ENCODE measurements at regions not wholly inside any gene's neighbourhood (a gene's known extent, or its start where the extent isn't known, plus 50 kb on each side); places are given as distances from the start of the nearest gene placed in this dataset.

DNA sequence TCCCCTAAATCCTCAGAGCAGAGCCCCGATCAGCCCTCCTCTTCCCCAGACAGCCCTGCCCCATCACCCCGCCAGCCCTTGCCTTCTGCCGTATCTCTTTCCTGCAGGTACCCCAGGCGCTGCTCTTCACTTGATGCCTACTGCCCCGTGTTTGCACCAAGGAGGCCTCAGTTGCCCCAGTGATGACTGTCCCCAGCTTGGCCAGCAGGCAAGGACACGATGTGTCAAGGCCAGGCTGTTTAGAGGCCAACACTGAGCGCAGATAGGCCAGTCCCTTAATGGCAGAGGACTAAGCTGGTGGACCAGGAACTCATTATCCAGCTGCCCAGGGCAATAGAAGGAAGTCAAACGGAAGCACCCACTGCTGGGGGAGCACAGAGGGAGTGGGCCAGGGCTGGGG is 68.4 kb downstream of the CAMK2N1 start:
- no peak overlapping the region for H3K4me3 ChIP-seq (replicated peaks in 1 of 3; ENCODE audit: insufficient read depth in 1 of 3, low read depth in 2 of 3, low read length in 3 of 3)
- ATAC-seq: no peak
- intact Hi-C loops (cut with micrococcal nuclease; ENCODE audit: unreplicated experiment) (no loop called here), in situ Hi-C loops (cut with HindIII; ENCODE audit: extremely low pct_ligation_motif_present, low pct_unique_long_range_greater_than_20kb) (no loop called here)
- no peak for DNase-seq (ENCODE audit: low spot score)
- no peak for FAIRE-seq
- H3K9me3 ChIP-seq (ENCODE audit: low read length): peaks cover under 1% of the 10 kb centered on the region; the same call in 1 of the 2 replicates
- no peaks in the 10 kb centered on the region for H3K79me2 ChIP-seq (ENCODE audit: insufficient read depth, low read length)
- BruUV-seq (replicated peaks): no TSS peak
- 25% methylated on average over 8 of the region's 8 CpGs for WGBS (ENCODE audit: low lambda C conversion rate)
- H3K27me3 ChIP-seq (ENCODE audit: control insufficient read depth in 1 of 2, insufficient read depth in 2 of 2, low read length in 2 of 2): peaks cover 0 to 18% of the 10 kb centered on the region in 2 experiments; a peak in 1 of 5 replicates
- H2AFZ ChIP-seq (ENCODE audit: low read length): no peak overlapping the region
- TF ChIP-seq FOXC1 (CRISPR knock-in tag; IDR thresholded peaks at IDR 0.05; ENCODE audit: borderline replicate concordance) (no peak), SALL2 (CRISPR knock-in tag; IDR thresholded peaks at IDR 0.05) (no peak), SMARCC2 (IDR thresholded peaks at IDR 0.05) (no peak), PHB2 (IDR thresholded peaks at IDR 0.05; ENCODE audit: partially characterized antibody) (no peak), ZNF30 (CRISPR knock-in tag; IDR thresholded peaks at IDR 0.05) (no peak)
- TF ChIP-seq, protein P1, sequence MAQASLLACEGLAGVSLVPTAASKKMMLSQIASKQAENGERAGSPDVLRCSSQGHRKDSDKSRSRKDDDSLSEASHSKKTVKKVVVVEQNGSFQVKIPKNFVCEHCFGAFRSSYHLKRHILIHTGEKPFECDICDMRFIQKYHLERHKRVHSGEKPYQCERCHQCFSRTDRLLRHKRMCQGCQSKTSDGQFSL (CRISPR knock-in tag; IDR thresholded peaks at IDR 0.05): no peak
- no peaks in the 10 kb centered on the region for H3K36me3 ChIP-seq (replicated peaks in 1 of 2; ENCODE audit: control insufficient read depth in 1 of 2, insufficient read depth in 2 of 2, low read length in 2 of 2)
- no peak overlapping the region for H3K9ac ChIP-seq (ENCODE audit: insufficient read depth, low read depth, low read length)
- no peaks in the 10 kb centered on the region for H4K20me1 ChIP-seq (ENCODE audit: insufficient read depth, low read length)
- ChIA-PET POLR2A (no interaction called here), CTCF (ENCODE audit: low intra/inter-chr PET ratio, low total read pairs) (no interaction called here)
- H3K27ac ChIP-seq (ENCODE audit: extremely low read length, insufficient read depth, low read length): no peak overlapping the region
- no peak overlapping the region for H3K4me2 ChIP-seq (ENCODE audit: low read depth, low read length)
- no peaks in the 10 kb centered on the region for H3K4me1 ChIP-seq (ENCODE audit: insufficient read depth, low read length)

DNA sequence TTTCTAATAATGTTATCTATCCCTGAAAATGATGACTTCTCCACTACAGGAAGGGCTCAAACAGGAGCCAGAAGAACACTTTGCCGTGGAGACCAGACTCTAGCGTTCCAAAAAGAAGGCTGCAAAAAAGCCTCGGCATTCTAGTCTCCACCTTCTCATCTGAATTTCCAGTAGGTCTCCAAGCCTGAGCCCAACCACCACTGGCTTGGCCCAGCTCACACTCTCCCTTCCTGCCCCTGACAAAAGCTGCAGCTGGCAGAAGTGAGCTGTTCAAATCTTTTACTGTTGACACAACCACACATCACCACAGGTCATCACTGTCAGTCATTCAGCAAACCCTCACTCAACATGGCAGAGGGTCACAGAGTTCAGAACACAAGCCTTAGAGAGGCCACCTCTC is 69.3 kb downstream of the CAMK2N1 start:
- no peak for FAIRE-seq
- no peak overlapping the region for H3K9ac ChIP-seq (ENCODE audit: insufficient read depth, low read depth, low read length)
- 51% methylated on average over 3 of the region's 3 CpGs for WGBS (ENCODE audit: low lambda C conversion rate)
- no peak for TF ChIP-seq KDM2A (CRISPR knock-in tag; IDR thresholded peaks at IDR 0.05; ENCODE audit: borderline replicate concordance, low read depth)
- no peak for TF ChIP-seq ZNF432 (CRISPR knock-in tag; IDR thresholded peaks at IDR 0.05; ENCODE audit: borderline replicate concordance)
- TF ChIP-seq, protein P2, sequence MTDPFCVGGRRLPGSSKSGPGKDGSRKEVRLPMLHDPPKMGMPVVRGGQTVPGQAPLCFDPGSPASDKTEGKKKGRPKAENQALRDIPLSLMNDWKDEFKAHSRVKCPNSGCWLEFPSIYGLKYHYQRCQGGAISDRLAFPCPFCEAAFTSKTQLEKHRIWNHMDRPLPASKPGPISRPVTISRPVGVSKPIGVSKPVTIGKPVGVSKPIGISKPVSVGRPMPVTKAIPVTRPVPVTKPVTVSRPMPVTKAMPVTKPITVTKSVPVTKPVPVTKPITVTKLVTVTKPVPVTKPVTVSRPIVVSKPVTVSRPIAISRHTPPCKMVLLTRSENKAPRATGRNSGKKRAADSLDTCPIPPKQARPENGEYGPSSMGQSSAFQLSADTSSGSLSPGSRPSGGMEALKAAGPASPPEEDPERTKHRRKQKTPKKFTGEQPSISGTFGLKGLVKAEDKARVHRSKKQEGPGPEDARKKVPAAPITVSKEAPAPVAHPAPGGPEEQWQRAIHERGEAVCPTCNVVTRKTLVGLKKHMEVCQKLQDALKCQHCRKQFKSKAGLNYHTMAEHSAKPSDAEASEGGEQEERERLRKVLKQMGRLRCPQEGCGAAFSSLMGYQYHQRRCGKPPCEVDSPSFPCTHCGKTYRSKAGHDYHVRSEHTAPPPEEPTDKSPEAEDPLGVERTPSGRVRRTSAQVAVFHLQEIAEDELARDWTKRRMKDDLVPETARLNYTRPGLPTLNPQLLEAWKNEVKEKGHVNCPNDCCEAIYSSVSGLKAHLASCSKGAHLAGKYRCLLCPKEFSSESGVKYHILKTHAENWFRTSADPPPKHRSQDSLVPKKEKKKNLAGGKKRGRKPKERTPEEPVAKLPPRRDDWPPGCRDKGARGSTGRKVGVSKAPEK (CRISPR knock-in tag; IDR thresholded peaks at IDR 0.05; ENCODE audit: borderline replicate concordance): no peak
- TF ChIP-seq HIVEP1 (CRISPR knock-in tag; IDR thresholded peaks at IDR 0.05): no peak
- TF ChIP-seq PHF21A (CRISPR knock-in tag; IDR thresholded peaks at IDR 0.05): no peak
- no peak for TF ChIP-seq ZNF841 (CRISPR knock-in tag; IDR thresholded peaks at IDR 0.05; ENCODE audit: borderline replicate concordance)
- TF ChIP-seq ZNF720 (CRISPR knock-in tag; IDR thresholded peaks at IDR 0.05): no peak
- TF ChIP-seq MED8 (CRISPR knock-in tag; IDR thresholded peaks at IDR 0.05; ENCODE audit: insufficient replicate concordance): no peak
- TF ChIP-seq TBX3 (IDR thresholded peaks at IDR 0.05; ENCODE audit: borderline replicate concordance): no peak
- TF ChIP-seq, protein P3, sequence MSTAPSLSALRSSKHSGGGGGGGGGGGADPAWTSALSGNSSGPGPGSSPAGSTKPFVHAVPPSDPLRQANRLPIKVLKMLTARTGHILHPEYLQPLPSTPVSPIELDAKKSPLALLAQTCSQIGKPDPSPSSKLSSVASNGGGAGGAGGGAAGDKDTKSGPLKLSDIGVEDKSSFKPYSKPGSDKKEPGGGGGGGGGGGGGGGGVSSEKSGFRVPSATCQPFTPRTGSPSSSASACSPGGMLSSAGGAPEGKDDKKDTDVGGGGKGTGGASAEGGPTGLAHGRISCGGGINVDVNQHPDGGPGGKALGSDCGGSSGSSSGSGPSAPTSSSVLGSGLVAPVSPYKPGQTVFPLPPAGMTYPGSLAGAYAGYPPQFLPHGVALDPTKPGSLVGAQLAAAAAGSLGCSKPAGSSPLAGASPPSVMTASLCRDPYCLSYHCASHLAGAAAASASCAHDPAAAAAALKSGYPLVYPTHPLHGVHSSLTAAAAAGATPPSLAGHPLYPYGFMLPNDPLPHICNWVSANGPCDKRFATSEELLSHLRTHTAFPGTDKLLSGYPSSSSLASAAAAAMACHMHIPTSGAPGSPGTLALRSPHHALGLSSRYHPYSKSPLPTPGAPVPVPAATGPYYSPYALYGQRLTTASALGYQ (CRISPR knock-in tag; IDR thresholded peaks at IDR 0.05): no peak

More for the DNA sequence above, 69.3 kb downstream of the CAMK2N1 start:
- H3K27me3 ChIP-seq (ENCODE audit: control insufficient read depth in 1 of 2, insufficient read depth in 2 of 2, low read length in 2 of 2): peaks cover 0 to 18% of the 10 kb centered on the region in 2 experiments; a peak in 1 of 5 replicates
- H4K20me1 ChIP-seq (ENCODE audit: insufficient read depth, low read length): no peaks in the 10 kb centered on the region
- BruUV-seq (replicated peaks): no TSS peak
- H3K4me3 ChIP-seq (replicated peaks in 1 of 3; ENCODE audit: insufficient read depth in 1 of 3, low read depth in 2 of 3, low read length in 3 of 3): no peak overlapping the region
- H2AFZ ChIP-seq (ENCODE audit: low read length): no peak overlapping the region
- CTCF ChIA-PET (ENCODE audit: low intra/inter-chr PET ratio, low total read pairs): no interaction called here
- H3K36me3 ChIP-seq (replicated peaks in 1 of 2; ENCODE audit: control insufficient read depth in 1 of 2, insufficient read depth in 2 of 2, low read length in 2 of 2): no peaks in the 10 kb centered on the region
- POLR2A ChIA-PET: no interaction called here
- ATAC-seq: no peak
- no peak overlapping the region for H3K27ac ChIP-seq (ENCODE audit: extremely low read length, insufficient read depth, low read length)
- no peaks in the 10 kb centered on the region for H3K4me1 ChIP-seq (ENCODE audit: insufficient read depth, low read length)
- no peaks in the 10 kb centered on the region for H3K9me3 ChIP-seq (ENCODE audit: low read length)
- no peaks in the 10 kb centered on the region for H3K79me2 ChIP-seq (ENCODE audit: insufficient read depth, low read length)
- intact Hi-C loops (cut with micrococcal nuclease; ENCODE audit: unreplicated experiment): no loop called here
- in situ Hi-C loops (cut with HindIII; ENCODE audit: extremely low pct_ligation_motif_present, low pct_unique_long_range_greater_than_20kb): no loop called here
- H3K4me2 ChIP-seq (ENCODE audit: low read depth, low read length): no peak overlapping the region
- no peak for DNase-seq (ENCODE audit: low spot score)

Data from HepG2 (cell line).